Stimulated activated CD4-positive, alpha-beta T cell treated with anti-CD3 and anti-CD28 coated beads, Interleukin-1b, Interleukin-23, amount 100 ng/mL, for 48 hours (primary cell): ENCODE measurements at regions not wholly inside any gene's neighbourhood (a gene's known extent, or its start where the extent isn't known, plus 50 kb on each side); places are given as distances from the start of the nearest gene placed in this dataset.
A peak's percentile ranks its signal among the peaks of the same experiment; 100 is the strongest.
"Not testable (repeated sequence)": the region's sequence is repeated elsewhere in the genome, so short reads cannot be mapped to it uniquely, and the experiment has no call there.

Experiments
- DNase-seq: peaks from one replicate; pipeline ENCODE4 v3.0.0-alpha.2; 2020

DNA sequence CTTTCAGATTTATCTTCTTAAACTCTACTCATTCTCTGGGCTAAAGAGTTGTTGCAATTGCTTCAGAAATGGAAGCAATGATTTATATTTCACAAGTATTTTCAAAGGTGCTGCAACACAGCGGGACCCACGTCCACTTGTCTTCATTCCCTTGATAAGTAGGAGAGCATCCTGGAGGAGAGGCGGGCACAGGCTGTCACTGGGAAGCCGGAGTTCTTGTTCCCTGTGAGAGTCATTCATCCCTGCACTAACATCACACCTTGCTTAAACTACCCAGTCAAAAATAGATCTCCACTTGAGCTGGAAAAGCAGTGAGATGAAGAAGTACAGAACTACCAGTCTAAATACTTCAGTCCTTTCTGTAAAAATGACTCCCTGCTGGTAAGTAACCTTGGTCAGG is 160.5 kb upstream of the RASSF8 start:
- DNase-seq, result no peak

DNA sequence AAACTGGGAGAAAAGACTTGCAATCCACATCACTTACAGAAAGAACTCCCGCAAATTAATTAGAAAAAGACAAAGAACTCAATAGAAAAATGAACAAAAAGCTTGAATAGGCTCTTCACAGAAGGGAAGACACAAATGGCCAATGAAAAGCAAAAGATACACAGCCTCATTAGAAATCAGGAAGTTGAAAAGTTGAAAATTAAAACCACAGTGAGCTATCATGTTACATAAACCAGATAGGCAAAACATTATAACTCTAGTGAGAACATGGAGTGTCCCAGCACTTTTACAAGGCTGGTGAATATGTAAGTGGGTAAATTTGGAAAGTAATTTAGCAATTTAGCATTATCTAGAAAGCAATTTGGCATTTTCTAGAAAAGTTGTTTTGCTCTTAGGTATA is 158.4 kb upstream of the RASSF8 start:
- no peak for DNase-seq

GRCh38 chr12:25801734-25802133 is 156.7 kb upstream of the RASSF8 start:
- no peak for DNase-seq

GRCh38 chr12:25802143-25802542 is 156.3 kb upstream of the RASSF8 start:
- DNase-seq, result no peak

DNA sequence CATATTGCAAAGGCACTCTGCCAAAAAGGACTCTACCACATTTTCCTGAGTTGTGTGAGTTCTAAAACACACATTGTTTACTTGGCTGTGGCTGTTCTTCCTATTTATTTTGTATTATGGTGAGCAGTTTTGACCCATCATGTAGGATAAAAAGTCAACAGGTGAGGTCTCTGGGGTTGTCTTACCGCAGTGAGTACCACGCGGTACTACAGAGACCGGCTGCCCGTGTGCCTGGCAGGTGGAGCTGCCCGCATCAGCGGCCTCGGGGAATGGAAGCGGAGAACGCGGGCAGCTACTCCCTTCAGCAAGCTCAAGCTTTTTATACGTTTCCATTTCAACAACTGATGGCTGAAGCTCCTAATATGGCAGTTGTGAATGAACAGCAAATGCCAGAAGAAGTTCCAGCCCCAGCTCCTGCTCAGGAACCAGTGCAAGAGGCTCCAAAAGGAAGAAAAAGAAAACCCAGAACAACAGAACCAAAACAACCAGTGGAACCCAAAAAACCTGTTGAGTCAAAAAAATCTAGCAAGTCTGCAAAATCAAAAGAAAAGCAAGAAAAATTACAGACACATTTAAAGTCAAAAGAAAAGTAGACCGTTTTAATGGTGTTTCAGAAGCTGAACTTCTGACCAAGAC is 155.3 kb upstream of the RASSF8 start:
- DNase-seq, result not testable (repeated sequence)

DNA sequence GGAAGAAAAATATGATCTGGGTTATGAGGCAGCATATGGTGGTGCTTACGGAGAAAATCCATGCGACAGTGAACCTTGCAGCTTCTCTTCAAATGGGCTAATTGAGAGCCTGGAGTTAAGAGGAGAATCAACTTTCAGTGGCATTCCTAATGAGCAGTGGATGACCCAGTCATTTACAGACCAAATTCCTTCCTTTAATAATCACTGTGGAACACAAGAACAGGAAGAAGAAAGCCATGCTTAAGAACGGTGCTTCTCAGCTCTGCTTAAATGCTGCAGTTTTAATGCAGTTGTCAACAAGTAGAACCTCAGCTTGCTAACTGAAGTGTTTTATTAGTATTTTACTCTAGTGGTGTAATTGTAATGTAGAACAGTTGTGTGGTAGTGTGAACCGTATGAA is 154.2 kb upstream of the RASSF8 start:
- DNase-seq, result not testable (repeated sequence)

GRCh38 chr12:25806271-25806670 is 152.2 kb upstream of the RASSF8 start:
- DNase-seq, result peak; percentile 28

- no peak for DNase-seq
Observed at GRCh38 chr12:25808604-25809003, 149.9 kb upstream of the RASSF8 start.

DNA sequence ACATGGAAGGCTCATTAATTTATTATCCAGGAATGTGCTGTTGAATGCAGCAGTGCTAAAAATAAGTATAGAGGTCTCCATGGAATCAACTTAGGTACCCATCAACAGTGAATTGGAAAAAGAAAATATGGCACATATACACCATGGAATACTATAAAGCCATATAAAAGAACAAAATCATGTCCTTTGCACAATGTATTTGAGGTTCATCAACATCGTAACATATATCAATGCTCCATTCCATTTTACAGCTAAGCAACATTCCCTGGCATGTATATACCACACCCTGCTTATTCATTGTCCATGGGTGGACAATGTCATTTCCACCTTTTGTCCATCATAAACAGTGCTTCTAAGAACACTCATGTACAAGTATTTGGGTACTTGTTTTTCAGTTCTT is 147.8 kb upstream of the RASSF8 start:
- DNase-seq, result no peak

DNA sequence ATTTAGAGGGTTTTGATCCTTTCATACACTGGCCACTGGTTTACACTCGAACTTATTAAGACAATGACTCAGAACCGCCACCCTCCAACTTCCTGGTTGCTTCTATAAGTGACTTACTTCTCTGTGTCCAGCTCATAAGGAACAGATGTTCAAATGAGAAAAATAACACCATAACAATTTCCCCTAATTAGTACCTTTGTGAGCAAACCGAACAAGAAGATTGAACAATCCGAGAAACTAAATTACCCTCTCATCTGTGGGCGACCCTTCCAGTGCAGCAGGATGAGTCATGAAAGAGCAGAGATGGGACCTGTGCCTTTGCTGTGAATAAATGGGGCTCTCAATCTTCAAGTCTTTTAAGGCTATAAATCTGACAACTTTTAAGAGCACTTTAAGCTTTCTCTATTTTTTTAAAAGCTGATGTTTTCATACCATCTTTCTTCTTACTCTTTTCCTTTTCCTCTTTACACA is 146.8 kb upstream of the RASSF8 start:
- DNase-seq, result no peak

DNA sequence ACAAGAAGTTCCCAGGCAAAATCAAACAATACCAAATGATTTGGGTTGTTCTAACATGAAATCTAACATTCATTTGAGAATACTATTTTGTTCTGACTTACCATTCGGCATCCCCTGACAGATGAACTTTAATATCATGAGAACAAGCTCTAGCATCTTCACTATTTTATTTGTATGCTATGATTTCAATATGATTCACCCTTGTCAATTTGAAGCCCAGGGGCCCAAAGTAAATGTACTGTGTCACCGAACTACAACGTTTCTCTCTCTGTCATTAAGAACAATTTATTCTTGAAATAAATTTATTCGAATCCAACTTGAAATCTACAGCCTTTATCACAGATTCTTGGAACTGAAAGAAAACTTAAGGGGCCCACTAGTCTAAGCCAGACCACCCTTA is 146.2 kb upstream of the RASSF8 start:
- DNase-seq, result no peak

- no peak for DNase-seq
Observed at GRCh38 chr12:25813843-25814242, 144.6 kb upstream of the RASSF8 start.

DNA sequence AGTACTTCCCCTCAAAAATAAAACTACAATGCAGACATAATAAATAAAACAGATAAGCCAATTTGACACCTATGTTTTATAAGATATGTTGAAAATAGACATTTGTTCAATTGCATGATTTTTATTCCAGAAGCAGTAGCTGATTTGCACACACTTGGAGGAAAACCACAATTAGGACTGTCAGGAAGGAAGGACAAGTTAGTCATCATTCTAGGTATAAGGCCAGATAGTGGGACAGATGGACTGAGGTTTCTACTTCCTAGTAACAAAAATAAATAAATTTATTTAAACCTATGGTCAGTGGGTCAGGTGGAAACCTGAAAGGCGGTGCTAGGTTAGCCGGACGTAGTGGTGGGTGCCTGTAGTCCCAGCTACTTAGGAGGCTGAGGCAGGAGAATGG is 141.8 kb upstream of the RASSF8 start:
- DNase-seq, result no peak

GRCh38 chr12:25817166-25817565 is 141.3 kb upstream of the RASSF8 start:
- no peak for DNase-seq

DNA sequence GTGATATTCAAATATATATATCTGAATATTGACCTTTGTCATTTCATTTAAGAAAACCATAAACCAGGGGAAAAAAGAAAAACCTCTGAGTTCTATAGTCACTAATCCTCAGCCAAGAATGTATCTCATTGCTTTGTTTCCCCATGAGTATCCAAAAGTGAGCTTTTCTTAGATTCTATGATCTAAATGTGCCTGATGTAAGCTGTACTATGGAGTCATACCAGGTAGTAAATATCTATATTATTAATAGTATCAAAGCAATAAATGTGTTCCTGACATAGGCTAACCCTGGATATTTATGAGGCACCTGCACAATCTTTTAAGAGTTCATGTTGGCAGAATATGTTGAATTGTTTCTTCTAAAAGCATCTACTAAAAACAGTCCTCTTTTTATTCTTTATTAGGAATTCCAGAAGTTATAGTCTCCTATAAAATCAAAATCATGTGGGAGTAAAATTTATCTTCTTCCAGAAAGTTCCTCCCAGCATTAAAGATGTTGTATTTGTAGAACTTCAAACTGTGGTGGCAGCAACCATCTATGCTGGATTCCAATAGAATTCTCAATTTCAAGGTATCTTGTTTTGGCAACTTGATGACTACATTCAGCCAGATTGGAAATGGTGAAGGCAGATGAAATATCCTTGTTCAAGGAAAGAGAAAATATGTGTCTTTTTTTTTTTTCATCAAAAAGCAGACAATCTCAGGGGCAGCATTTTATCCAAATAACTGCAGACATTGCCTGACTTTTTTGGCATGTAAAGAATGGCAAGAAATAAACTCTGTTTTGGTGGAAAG is 139.7 kb upstream of the RASSF8 start:
- DNase-seq, result no peak

DNA sequence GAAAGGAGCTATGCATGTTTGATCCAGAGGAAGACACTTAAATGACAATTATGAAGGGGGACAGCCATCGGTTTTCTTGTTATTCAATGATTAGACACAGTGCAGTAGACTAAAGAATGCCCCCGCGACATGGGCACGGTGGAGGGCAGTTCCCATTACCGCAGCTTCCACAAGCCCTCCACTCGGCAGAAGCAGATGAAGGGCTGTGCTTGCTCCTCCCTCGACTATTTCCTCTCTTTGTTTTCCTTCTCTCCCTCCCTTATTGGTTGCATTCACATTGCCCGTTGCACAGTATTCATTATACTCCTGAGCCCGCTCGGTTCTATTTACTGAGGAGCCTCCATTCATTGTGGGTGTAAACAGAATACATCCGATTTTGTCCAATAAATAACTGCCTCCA is 138.8 kb upstream of the RASSF8 start:
- DNase-seq, result no peak

- no peak for DNase-seq
Observed at GRCh38 chr12:25822281-25822680, 136.2 kb upstream of the RASSF8 start.

GRCh38 chr12:25824734-25825133 is 133.7 kb upstream of the RASSF8 start:
- DNase-seq, result no peak

DNA sequence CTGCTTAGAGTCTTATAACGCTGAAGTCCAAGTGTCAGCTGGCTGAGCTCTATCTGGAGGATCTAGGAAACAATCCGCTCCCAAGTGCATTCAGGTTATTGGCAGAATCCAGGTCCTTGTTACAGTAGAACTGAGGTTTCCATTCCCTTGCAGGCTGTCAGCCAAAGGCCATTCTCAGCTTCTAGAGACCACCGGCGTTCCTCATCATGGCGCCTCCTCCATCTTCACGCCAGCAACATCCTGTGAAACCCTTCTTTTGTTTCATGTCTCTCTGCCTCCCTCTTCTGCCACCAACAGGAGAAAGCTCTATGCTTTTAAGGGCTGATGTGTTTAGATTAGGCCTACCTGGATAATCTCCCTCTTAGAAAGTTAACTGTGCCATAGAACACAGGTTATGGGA is 133.0 kb upstream of the RASSF8 start:
- no peak for DNase-seq

- DNase-seq, result no peak
Observed at GRCh38 chr12:25827141-25827540, 131.3 kb upstream of the RASSF8 start.

DNA sequence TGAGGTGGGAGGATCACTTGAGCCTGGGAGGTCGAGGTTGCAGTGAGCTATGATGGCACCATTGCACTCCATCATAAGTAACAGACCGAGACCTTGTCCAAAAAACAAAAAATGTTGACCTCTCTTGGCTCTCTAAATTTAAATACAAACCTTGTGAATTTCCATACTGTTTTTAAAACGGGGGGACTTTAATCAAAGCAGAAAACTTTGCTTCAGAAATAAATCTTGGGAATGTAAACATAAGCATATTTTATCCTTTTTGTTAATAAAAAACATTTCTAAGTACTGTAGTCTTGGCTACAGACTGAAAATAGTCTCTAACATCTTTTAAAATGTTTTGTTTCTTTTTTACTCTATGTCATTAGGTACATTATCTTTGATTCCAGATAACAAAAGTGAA is 130.7 kb upstream of the RASSF8 start:
- DNase-seq, result no peak

DNA sequence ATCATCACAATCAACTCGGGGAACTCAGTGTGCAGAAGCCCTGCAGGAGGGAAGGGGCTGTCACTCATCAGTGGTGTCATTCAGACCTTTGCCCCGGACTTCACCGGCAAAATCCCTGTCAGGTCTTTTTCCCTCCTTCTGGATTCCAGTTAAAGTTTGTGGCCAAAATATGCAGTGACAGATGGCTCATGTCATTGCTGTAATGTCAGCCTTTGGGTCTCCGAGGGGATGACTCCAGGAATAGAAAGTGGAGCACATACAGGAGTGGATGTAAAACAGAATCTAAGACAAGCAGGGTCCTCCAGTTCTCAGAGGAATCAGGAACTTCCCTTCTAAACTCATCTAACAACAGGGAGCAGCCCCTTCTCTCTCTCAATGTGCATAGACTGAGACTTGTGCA is 130.3 kb upstream of the RASSF8 start:
- no peak for DNase-seq

- DNase-seq, result no peak
Observed at GRCh38 chr12:25829192-25829591, 129.3 kb upstream of the RASSF8 start.

- DNase-seq, result no peak
Observed at GRCh38 chr12:25830456-25830855, 128.0 kb upstream of the RASSF8 start.

- DNase-seq, result no peak
Observed at GRCh38 chr12:25833657-25834056, 124.8 kb upstream of the RASSF8 start.
